Activated CD8-positive, alpha-beta T cell treated with anti-CD3 and anti-CD28 coated beads for 36 hours (primary cell): ENCODE measurements at regions not wholly inside any gene's neighbourhood (a gene's known extent, or its start where the extent isn't known, plus 50 kb on each side); places are given as distances from the start of the nearest gene placed in this dataset.

Experiments used
- ATAC-seq: fragments of 200-7000 bp; cut with Tn5 transposase; one replicate; pipeline ENCODE4 v1.10.0; 2021; ENCODE audit warnings: mild to moderate bottlenecking, moderate library complexity
- CTCF ChIA-PET: fragments of 350-600 bp; sonication (Branson Sonifier 250); formaldehyde crosslinking; loops from one replicate; lab custom pipeline; 2021; ENCODE audit warnings: antibody characterized with exemption; lab: Charles Lee
- POLR2A ChIA-PET: fragments of 350-600 bp; sonication (Branson Sonifier 250); formaldehyde crosslinking; loops from one replicate; lab custom pipeline; 2021; ENCODE audit warnings: antibody characterized with exemption; lab: Charles Lee
- DNase-seq: peaks from one replicate; pipeline ENCODE4 v3.0.0-alpha.2; 2020
- H3K27ac Mint-ChIP-seq: one replicate; pipeline ENCODE4 v1.8.0; 2021; ENCODE audit warnings: mild to moderate bottlenecking, mixed read lengths
- H3K27me3 Mint-ChIP-seq: one replicate; pipeline ENCODE4 v1.8.0; 2021; ENCODE audit warnings: mixed read lengths
- H3K36me3 Mint-ChIP-seq: one replicate; pipeline ENCODE4 v1.8.0; 2021; ENCODE audit warnings: low read depth, mixed read lengths
- H3K4me1 Mint-ChIP-seq: one replicate; pipeline ENCODE4 v1.8.0; 2021; ENCODE audit warnings: low read depth, mixed read lengths
- H3K4me3 Mint-ChIP-seq: one replicate; pipeline ENCODE4 v1.8.0; 2021; ENCODE audit warnings: mild to moderate bottlenecking, moderate library complexity, mixed read lengths
- H3K9me3 Mint-ChIP-seq: one replicate; pipeline ENCODE4 v1.8.0; 2021; ENCODE audit warnings: mixed read lengths
- intact Hi-C: fragments of 100-400 bp; cut with micrococcal nuclease; formaldehyde crosslinking; loops from one replicate; pipeline ENCODE4 v1.10.0; 2022
- TF ChIP-seq, protein P1 (sequence below): fragments of 200-600 bp; IDR thresholded peaks from one replicate; pipeline ENCODE4 v1.8.0; 2022; ENCODE audit warnings: antibody characterized with exemption, mild to moderate bottlenecking

DNA sequence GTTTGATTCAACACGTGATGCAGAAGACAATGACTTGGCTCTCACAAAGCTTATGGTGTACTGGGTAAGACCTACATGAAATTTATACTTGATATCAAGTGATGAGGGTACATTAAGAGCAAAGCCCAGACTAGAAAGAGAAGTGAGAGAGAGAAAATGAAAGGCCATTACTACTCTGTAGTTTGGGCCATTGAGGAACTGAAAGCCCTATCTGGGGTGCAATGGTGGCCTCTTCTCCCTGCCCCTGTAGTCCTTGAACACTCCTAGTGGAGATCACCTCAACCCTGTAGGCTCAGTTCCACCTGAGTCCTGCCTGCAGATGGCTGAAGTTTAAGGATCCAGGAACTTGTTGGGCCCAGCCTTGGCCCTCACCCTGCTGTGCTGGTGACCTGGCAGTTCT is 569.8 kb upstream of the MEX3C start:
- DNase-seq (no peak), ATAC-seq (no peak)
- H3K36me3 Mint-ChIP-seq = no peaks in the 10 kb centered on the region
- intact Hi-C loops = no loop called here
- POLR2A ChIA-PET = no interaction called here
- H3K4me3 Mint-ChIP-seq = no peak overlapping the region
- H3K27me3 Mint-ChIP-seq = peaks cover 2% of the 10 kb centered on the region
- no peak overlapping the region for H3K27ac Mint-ChIP-seq
- TF ChIP-seq, protein P1, sequence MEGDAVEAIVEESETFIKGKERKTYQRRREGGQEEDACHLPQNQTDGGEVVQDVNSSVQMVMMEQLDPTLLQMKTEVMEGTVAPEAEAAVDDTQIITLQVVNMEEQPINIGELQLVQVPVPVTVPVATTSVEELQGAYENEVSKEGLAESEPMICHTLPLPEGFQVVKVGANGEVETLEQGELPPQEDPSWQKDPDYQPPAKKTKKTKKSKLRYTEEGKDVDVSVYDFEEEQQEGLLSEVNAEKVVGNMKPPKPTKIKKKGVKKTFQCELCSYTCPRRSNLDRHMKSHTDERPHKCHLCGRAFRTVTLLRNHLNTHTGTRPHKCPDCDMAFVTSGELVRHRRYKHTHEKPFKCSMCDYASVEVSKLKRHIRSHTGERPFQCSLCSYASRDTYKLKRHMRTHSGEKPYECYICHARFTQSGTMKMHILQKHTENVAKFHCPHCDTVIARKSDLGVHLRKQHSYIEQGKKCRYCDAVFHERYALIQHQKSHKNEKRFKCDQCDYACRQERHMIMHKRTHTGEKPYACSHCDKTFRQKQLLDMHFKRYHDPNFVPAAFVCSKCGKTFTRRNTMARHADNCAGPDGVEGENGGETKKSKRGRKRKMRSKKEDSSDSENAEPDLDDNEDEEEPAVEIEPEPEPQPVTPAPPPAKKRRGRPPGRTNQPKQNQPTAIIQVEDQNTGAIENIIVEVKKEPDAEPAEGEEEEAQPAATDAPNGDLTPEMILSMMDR = no peak
- H3K9me3 Mint-ChIP-seq = no peaks in the 10 kb centered on the region
- CTCF ChIA-PET = no interaction called here
- no peaks in the 10 kb centered on the region for H3K4me1 Mint-ChIP-seq

DNA sequence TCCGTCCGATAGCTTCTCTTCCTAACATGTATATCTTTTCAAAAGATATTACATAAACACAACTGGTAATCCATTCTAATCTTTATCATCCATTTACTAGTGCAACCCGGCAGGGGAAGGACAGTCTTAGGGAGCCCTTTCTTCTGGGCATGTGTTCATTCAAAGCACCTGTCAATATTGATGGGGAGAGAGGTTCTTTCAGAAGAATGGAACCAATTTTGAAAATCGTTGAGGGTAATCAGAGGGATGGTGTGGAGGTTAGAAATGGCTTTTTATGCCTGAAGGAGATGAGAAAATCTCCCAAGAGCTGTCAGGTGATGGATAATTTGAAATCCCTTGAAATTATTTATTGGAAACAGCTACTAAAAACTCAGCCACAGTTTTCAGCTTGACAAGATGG is 561.9 kb upstream of the DCC start:
- ChIA-PET CTCF (no interaction called here), POLR2A (no interaction called here)
- TF ChIP-seq, protein P1 = no peak
- intact Hi-C loops = no loop called here
- H3K36me3 Mint-ChIP-seq = no peaks in the 10 kb centered on the region
- ATAC-seq (no peak), DNase-seq (no peak)
- H3K4me3 Mint-ChIP-seq = no peak overlapping the region
- no peaks in the 10 kb centered on the region for H3K4me1 Mint-ChIP-seq
- no peak overlapping the region for H3K27ac Mint-ChIP-seq
- no peaks in the 10 kb centered on the region for H3K9me3 Mint-ChIP-seq
- no peaks in the 10 kb centered on the region for H3K27me3 Mint-ChIP-seq

DNA sequence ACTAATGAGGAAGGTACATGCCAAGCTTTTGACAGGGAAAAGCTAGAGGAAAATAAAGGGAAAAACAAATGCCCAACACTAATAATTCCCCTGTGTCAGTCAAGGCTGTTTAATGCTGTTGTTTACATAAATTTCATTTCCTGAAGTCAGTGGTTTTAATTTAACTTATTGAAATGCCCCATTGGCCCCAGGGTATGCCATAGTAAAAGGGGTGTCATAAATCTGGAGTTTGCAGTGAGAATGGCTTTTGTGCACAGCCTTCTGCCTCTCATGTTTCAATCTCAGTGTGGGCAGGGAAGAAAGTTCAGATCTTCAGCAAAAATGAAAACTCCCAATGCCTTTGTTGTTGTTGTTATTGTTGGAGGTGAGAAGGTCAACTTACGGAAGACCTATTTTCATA is 550.1 kb upstream of the DCC start:
- POLR2A ChIA-PET = no interaction called here
- intact Hi-C loops = no loop called here
- CTCF ChIA-PET = no interaction called here
- TF ChIP-seq, protein P1 = no peak
- Mint-ChIP-seq H3K4me3 (no peak overlapping the region), H3K27me3 (no peaks in the 10 kb centered on the region), H3K4me1 (no peaks in the 10 kb centered on the region), H3K27ac (no peak overlapping the region), H3K9me3 (no peaks in the 10 kb centered on the region), H3K36me3 (no peaks in the 10 kb centered on the region)
- ATAC-seq = no peak
- DNase-seq = no peak

DNA sequence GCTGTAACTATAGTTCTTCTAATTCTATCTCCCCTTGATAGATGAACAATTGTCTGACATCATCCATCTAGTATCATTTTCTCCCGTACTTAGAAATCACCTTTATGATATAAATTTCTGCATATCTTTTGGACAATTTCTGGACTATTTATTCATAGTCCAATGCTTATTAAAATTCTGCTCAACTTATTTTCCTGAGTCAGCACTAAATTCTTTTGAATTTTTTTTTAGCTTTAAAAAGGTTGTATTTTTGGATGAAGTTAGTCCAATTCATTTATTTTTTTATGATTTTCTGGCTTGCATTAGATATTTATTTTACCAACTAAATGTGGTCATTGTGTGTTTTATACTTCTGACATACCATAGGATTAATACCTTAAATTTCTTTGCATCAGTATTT is 538.5 kb upstream of the DCC start:
- DNase-seq = no peak
- peaks cover 3% of the 10 kb centered on the region for H3K9me3 Mint-ChIP-seq
- TF ChIP-seq, protein P1 = no peak
- no peak for ATAC-seq
- no peaks in the 10 kb centered on the region for H3K36me3 Mint-ChIP-seq
- H3K4me1 Mint-ChIP-seq = no peaks in the 10 kb centered on the region
- intact Hi-C loops = no loop called here
- no peaks in the 10 kb centered on the region for H3K27me3 Mint-ChIP-seq
- no peak overlapping the region for H3K27ac Mint-ChIP-seq
- H3K4me3 Mint-ChIP-seq = no peak overlapping the region
- POLR2A ChIA-PET = no interaction called here
- CTCF ChIA-PET = no interaction called here

DNA sequence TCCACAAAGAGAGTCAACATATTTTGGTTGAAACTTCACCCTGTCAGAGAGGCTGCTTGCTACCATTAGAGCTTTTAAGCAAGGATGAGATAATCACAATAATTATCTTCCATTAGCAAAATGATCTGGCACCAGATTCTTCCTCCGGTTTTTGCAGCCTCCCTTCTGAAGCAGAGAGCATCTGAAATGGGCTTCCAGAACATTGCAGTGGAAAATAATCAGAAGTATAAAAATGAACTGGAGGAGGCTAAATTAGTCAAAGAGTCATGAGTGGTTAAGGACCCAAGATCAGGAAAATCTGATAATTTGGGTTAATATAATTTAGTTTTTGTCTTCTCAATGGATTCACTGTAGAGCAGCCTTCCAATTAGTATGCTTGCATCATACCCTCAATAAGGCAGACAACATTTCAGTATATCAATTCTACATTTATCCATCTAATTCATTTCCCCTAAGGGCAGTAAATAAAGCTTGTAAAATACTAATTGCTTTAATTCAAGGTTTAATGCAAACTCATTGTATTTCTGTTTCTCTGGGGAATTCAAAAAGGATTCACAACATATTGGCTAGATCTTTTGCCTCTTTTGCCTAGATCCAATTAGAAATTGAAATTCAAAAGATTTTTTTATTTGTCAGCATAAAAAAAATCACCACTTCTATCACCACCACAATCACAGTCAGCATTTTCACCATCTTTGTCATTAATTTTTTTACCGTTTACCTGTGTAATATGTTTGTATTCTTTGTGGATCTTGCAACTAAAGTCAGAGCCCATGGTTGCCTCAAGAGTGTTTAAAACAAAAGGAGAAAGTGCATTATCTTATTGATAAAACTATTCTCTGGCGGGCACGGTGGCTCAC is 537.2 kb upstream of the DCC start:
- ChIA-PET POLR2A (no interaction called here), CTCF (no interaction called here)
- Mint-ChIP-seq H3K4me3 (no peak overlapping the region), H3K27me3 (no peaks in the 10 kb centered on the region), H3K4me1 (no peaks in the 10 kb centered on the region), H3K36me3 (no peaks in the 10 kb centered on the region), H3K27ac (no peak overlapping the region), H3K9me3 (peaks cover 3% of the 10 kb centered on the region)
- ATAC-seq (no peak), DNase-seq (no peak)
- TF ChIP-seq, protein P1 = no peak
- intact Hi-C loops = no loop called here
